Peyer's patch (tissue), 4 donors: ENCODE measurements at regions not wholly inside any gene's neighbourhood (a gene's known extent, or its start where the extent isn't known, plus 50 kb on each side); places are given as distances from the start of the nearest gene placed in this dataset.

Experiments
- DNase-seq, 3 donors: peaks; one replicate each; pipeline ENCODE4 v3.0.0-alpha.2; 2017 to 2019
- H3K27ac ChIP-seq, 4 donors: fragments of 200-600 bp; sonication (generic); one replicate each; pipeline ENCODE4 v1.5.1; 2016 to 2019
- H3K27me3 ChIP-seq, 2 donors: fragments of 200-600 bp; sonication (generic); one replicate each; pipeline ENCODE4 v1.5.1; 2019
- H3K36me3 ChIP-seq, 3 donors: fragments of 200-600 bp; sonication (generic); one replicate each; pipeline ENCODE4 v1.5.1; 2016 to 2019
- H3K4me1 ChIP-seq, 4 donors: fragments of 200-600 bp; sonication (generic); one replicate each; pipeline ENCODE4 v1.5.1; 2016 to 2019
- H3K4me3 ChIP-seq, 4 donors: fragments of 200-600 bp; sonication (generic); 1 replicate in 3 of 4; 2 replicates in 1 of 4; pipeline ENCODE4 v1.5.1; 2016 to 2019; ENCODE audit warnings: mild to moderate bottlenecking in 1 of 4
- H3K9me3 ChIP-seq, 4 donors: fragments of 200-600 bp; sonication (generic); one replicate each; pipeline ENCODE4 v1.5.1; 2016 to 2019; ENCODE audit warnings: mild to moderate bottlenecking in 1 of 4
- CTCF ChIP-seq, 6 experiments: fragments of 450-650 bp in 4 of 6; fragments of 200-600 bp in 2 of 6; sonication (generic) in 1 of 6; IDR thresholded peaks; one replicate each; pipeline ENCODE4 v1.5.1; 2017 to 2019; ENCODE audit warnings: antibody characterized with exemption in 6 of 6, mild to moderate bottlenecking in 3 of 6, moderate library complexity in 1 of 6
- POLR2A ChIP-seq, 2 donors: fragments of 450-650 bp; IDR thresholded peaks; one replicate each; pipeline ENCODE4 v1.5.1; 2017; ENCODE audit warnings: antibody characterized with exemption in 2 of 2, mild to moderate bottlenecking in 2 of 2, moderate library complexity in 2 of 2

- no peaks in the 10 kb centered on the region for H3K27me3 ChIP-seq
These were observed 291.4 kb downstream of the TLE4 start for GRCh38 chr9:79862921-79863890.

GRCh38 chr9:79858508-79858907 lies 286.7 kb downstream of the TLE4 start:
- peak in 1 of 3 donors; percentile 26 for DNase-seq
- H3K27ac ChIP-seq, result no peak overlapping the region
- H3K9me3 ChIP-seq, result no peaks in the 10 kb centered on the region
- H3K36me3 ChIP-seq, result no peaks in the 10 kb centered on the region
- no peaks in the 10 kb centered on the region for H3K4me1 ChIP-seq
- H3K4me3 ChIP-seq, result peak overlapping the region in 1 of 4 donors; percentile 0
- H3K27me3 ChIP-seq, result no peaks in the 10 kb centered on the region
- TF ChIP-seq POLR2A (IDR thresholded peaks at IDR 0.05) (no peak), CTCF (IDR thresholded peaks at IDR 0.05) (no peak)

More at GRCh38 chr9:79862921-79863890, 291.4 kb downstream of the TLE4 start:
- Histone ChIP-seq H3K36me3 (no peaks in the 10 kb centered on the region), H3K4me1 (no peaks in the 10 kb centered on the region), H3K4me3 (no peak overlapping the region), H3K27ac (no peak overlapping the region), H3K9me3 (no peaks in the 10 kb centered on the region)
- TF ChIP-seq POLR2A (IDR thresholded peaks at IDR 0.05) (no peak), CTCF (IDR thresholded peaks at IDR 0.05) (no peak)
- DNase-seq, result no peak

- no peak for DNase-seq
- TF ChIP-seq CTCF (IDR thresholded peaks at IDR 0.05), result no peak
- TF ChIP-seq POLR2A (IDR thresholded peaks at IDR 0.05), result no peak
- H3K9me3 ChIP-seq, result no peaks in the 10 kb centered on the region
These were observed 285.4 kb downstream of the TLE4 start for GRCh38 chr9:79857188-79857587.

GRCh38 chr9:79847074-79847473 lies 275.3 kb downstream of the TLE4 start:
- Histone ChIP-seq H3K27me3 (no peaks in the 10 kb centered on the region), H3K36me3 (no peaks in the 10 kb centered on the region), H3K4me3 (no peak overlapping the region), H3K9me3 (peaks cover 0 to 6% (median 0%) of the 10 kb centered on the region in 4 donors), H3K4me1 (no peaks in the 10 kb centered on the region), H3K27ac (no peak overlapping the region)
- TF ChIP-seq CTCF (IDR thresholded peaks at IDR 0.05) (no peak), POLR2A (IDR thresholded peaks at IDR 0.05) (no peak)
- no peak for DNase-seq

More at GRCh38 chr9:79857188-79857587, 285.4 kb downstream of the TLE4 start:
- Histone ChIP-seq H3K27me3 (no peaks in the 10 kb centered on the region), H3K4me3 (no peak overlapping the region), H3K36me3 (no peaks in the 10 kb centered on the region), H3K4me1 (no peaks in the 10 kb centered on the region), H3K27ac (no peak overlapping the region)

- Histone ChIP-seq H3K4me3 (no peak overlapping the region), H3K4me1 (no peaks in the 10 kb centered on the region), H3K27ac (no peak overlapping the region), H3K27me3 (no peaks in the 10 kb centered on the region), H3K9me3 (no peaks in the 10 kb centered on the region), H3K36me3 (no peaks in the 10 kb centered on the region)
- TF ChIP-seq POLR2A (IDR thresholded peaks at IDR 0.05) (no peak), CTCF (IDR thresholded peaks at IDR 0.05) (no peak)
- DNase-seq, result no peak
These were observed 258.0 kb downstream of the TLE4 start for GRCh38 chr9:79829566-79830302.
